GM12878 (cell line): ENCODE measurements at regions not wholly inside any gene's neighbourhood (a gene's known extent, or its start where the extent isn't known, plus 50 kb on each side); places are given as distances from the start of the nearest gene placed in this dataset.

Source experiments
- ATAC-seq: fragments of 200-7000 bp; cut with Tn5 transposase; 3 replicates; pipeline ENCODE4 v1.9.1; 2020; ENCODE audit warnings: mild to moderate bottlenecking, moderate library complexity
- BruUV-seq: library from RNA; stranded (reverse); fragments of 400-500 nt; replicated peaks from 2 replicates; lab custom pipeline; 2021; lab: Mats Ljungman, UMichigan
- CTCF ChIA-PET: fragments of 300-600 bp; sonication (Branson Sonifier 250); formaldehyde crosslinking; extraction: SDS; loops from one replicate; lab custom pipeline; 2021; ENCODE audit warnings: inconsistent platforms; lab: Yijun Ruan, JAX
- POLR2A ChIA-PET: fragments of 350-600 bp; formaldehyde crosslinking; extraction: SDS; loops from one replicate; lab custom pipeline; 2021; ENCODE audit warnings: inconsistent platforms; lab: Charles Lee
- RAD21 ChIA-PET: fragments of 300-600 bp; sonication (Branson Sonifier 250); formaldehyde crosslinking; loops from one replicate; lab custom pipeline; 2023; ENCODE audit warnings: antibody characterized with exemption; ENCODE audit not compliant: unreplicated experiment; lab: Charles Lee
- SMC1A ChIA-PET: fragments of 300-600 bp; sonication (Branson Sonifier 250); formaldehyde crosslinking; loops from one replicate; lab custom pipeline; 2023; ENCODE audit not compliant: unreplicated experiment, uncharacterized antibody; lab: Charles Lee
- DNase-seq: peaks from one replicate; pipeline ENCODE4 v3.0.0-alpha.2; 2011; ENCODE audit warnings: low read depth, low spot score
- FAIRE-seq: peaks from 3 replicates; lab custom pipeline; 2011; peaks lifted over from hg19 to GRCh38; lab: Jason Lieb, UNC
- H2AFZ ChIP-seq: 2 replicates; pipeline ENCODE4 v1.6.0; 2011; ENCODE audit warnings: low read depth, low read length, control low read depth; ENCODE audit not compliant: control insufficient read depth
- H3K27ac ChIP-seq: 2 replicates; pipeline ENCODE4 v1.5.1; 2011; ENCODE audit warnings: control low read depth; ENCODE audit not compliant: control insufficient read depth, insufficient read depth
- H3K27me3 ChIP-seq, 2 experiments: replicated peaks in 1 of 2; 2 replicates each; pipeline versions ENCODE4 v1.6.0 to v1.6.1; 2011; ENCODE audit warnings: low read length in 1 of 2; ENCODE audit not compliant: control insufficient read depth in 2 of 2, insufficient read depth in 2 of 2
- H3K36me3 ChIP-seq, 2 experiments: 2 replicates each; pipeline ENCODE4 v1.5.1; 2011; ENCODE audit warnings: low read length in 1 of 2; ENCODE audit not compliant: control insufficient read depth in 2 of 2, insufficient read depth in 2 of 2
- H3K4me1 ChIP-seq: 2 replicates; pipeline ENCODE4 v1.6.1; 2011; ENCODE audit warnings: mild to moderate bottlenecking, low read length, moderate library complexity, mixed read lengths; ENCODE audit not compliant: control insufficient read depth, insufficient read depth
- H3K4me2 ChIP-seq: 2 replicates; pipeline ENCODE4 v1.6.0; 2011; ENCODE audit warnings: control low read depth; ENCODE audit not compliant: control insufficient read depth, insufficient read depth
- H3K4me3 ChIP-seq: fragments of 200-600 bp; sonication (generic); 2 replicates; pipeline ENCODE4 v1.5.1; 2016
- H3K79me2 ChIP-seq: 2 replicates; pipeline ENCODE4 v1.6.0; 2011; ENCODE audit warnings: low read length; ENCODE audit not compliant: control insufficient read depth, insufficient read depth
- H3K9ac ChIP-seq: 2 replicates; pipeline ENCODE4 v1.8.0; 2011; ENCODE audit warnings: low read length, control low read depth, mixed read lengths; ENCODE audit not compliant: control insufficient read depth, insufficient read depth
- H3K9me3 ChIP-seq: replicated peaks from 3 replicates; pipeline ENCODE4 v1.5.1; 2011; ENCODE audit warnings: mild to moderate bottlenecking, low read length; ENCODE audit not compliant: control insufficient read depth, insufficient read depth
- H4K20me1 ChIP-seq: 2 replicates; pipeline ENCODE4 v1.6.0; 2011; ENCODE audit not compliant: control insufficient read depth, insufficient read depth
- BCL3 ChIP-seq: IDR thresholded peaks from 2 replicates; pipeline ENCODE4 v1.6.1; 2011; ENCODE audit warnings: borderline replicate concordance, low read depth, mild to moderate bottlenecking, moderate library complexity, low read length; ENCODE audit not compliant: insufficient read depth, poor library complexity, severe bottlenecking
- BMI1 ChIP-seq: fragments of 450-650 bp; IDR thresholded peaks from 2 replicates; pipeline ENCODE4 v1.6.1; 2016; ENCODE audit warnings: mild to moderate bottlenecking, moderate library complexity, borderline replicate concordance
- CBX5 ChIP-seq: sonication (generic); IDR thresholded peaks from 2 replicates; pipeline ENCODE4 v1.6.1; 2016; ENCODE audit warnings: low read depth, moderate library complexity, mild to moderate bottlenecking, inconsistent platforms
- CHD2 ChIP-seq: IDR thresholded peaks from 2 replicates; pipeline ENCODE4 v1.6.1; 2011; ENCODE audit warnings: low read depth, low read length, improper control_type of control experiment, borderline replicate concordance
- CTCF ChIP-seq, 3 experiments: IDR thresholded peaks in 2 of 3; conservative IDR thresholded peaks in 1 of 3; 2 replicates each; pipeline ENCODE4 v1.5.1; 2011; ENCODE audit warnings: low read depth in 3 of 3, low read length in 3 of 3, mild to moderate bottlenecking in 3 of 3, control low read depth in 2 of 3, moderate library complexity in 2 of 3, inconsistent platforms in 1 of 3, mixed read lengths in 1 of 3; ENCODE audit not compliant: control insufficient read depth in 2 of 3, insufficient read depth in 1 of 3; ENCODE audit errors: extremely low read depth in 1 of 3
- E2F4 ChIP-seq: IDR thresholded peaks from 2 replicates; pipeline ENCODE4 v1.6.1; 2012; ENCODE audit warnings: low read depth, low read length, improper control_type of control experiment
- EGR1 ChIP-seq, 2 experiments: IDR thresholded peaks; 1 replicate in 1 of 2; 2 replicates in 1 of 2; pipeline ENCODE4 v1.6.1; 2011 to 2012; ENCODE audit warnings: low read depth in 2 of 2, low read length in 2 of 2, borderline replicate concordance in 1 of 2, mild to moderate bottlenecking in 1 of 2, moderate library complexity in 1 of 2
- ETV6 ChIP-seq, 2 experiments: fragments of 450-650 bp in 1 of 2; IDR thresholded peaks in 1 of 2; conservative IDR thresholded peaks in 1 of 2; 2 replicates each; pipeline ENCODE4 v1.6.1; 2014; ENCODE audit warnings: antibody characterized with exemption in 1 of 2, borderline replicate concordance in 1 of 2, low read depth in 1 of 2, mild to moderate bottlenecking in 1 of 2, moderate library complexity in 1 of 2
- HDAC6 ChIP-seq: fragments of 200-600 bp; sonication (generic); IDR thresholded peaks from one replicate; pipeline ENCODE4 v1.8.0; 2017; ENCODE audit warnings: antibody characterized with exemption; ENCODE audit not compliant: unreplicated experiment
- HDGF ChIP-seq: fragments of 450-650 bp; IDR thresholded peaks from 2 replicates; pipeline ENCODE4 v1.6.1; 2016; ENCODE audit warnings: antibody characterized with exemption
- MYB ChIP-seq: fragments of 150-350 bp; IDR thresholded peaks from 2 replicates; pipeline ENCODE4 v1.6.1; 2014; ENCODE audit warnings: mild to moderate bottlenecking, low read depth, low read length, borderline replicate concordance
- NFYA ChIP-seq: IDR thresholded peaks from 2 replicates; pipeline ENCODE4 v1.6.1; 2011; ENCODE audit warnings: low read depth, mild to moderate bottlenecking, low read length, improper control_type of control experiment, borderline replicate concordance
- PAX5 ChIP-seq: IDR thresholded peaks from 2 replicates; pipeline ENCODE4 v1.6.1; 2011; ENCODE audit warnings: low read depth, low read length, borderline replicate concordance
- PAX8 ChIP-seq: fragments of 450-650 bp; IDR thresholded peaks from 2 replicates; pipeline ENCODE4 v1.6.1; 2017; ENCODE audit warnings: mild to moderate bottlenecking, moderate library complexity
- POLR2A ChIP-seq: IDR thresholded peaks from 2 replicates; pipeline ENCODE4 v1.6.1; 2011; ENCODE audit warnings: low read depth, mild to moderate bottlenecking, low read length
- RAD51 ChIP-seq: fragments of 450-650 bp; IDR thresholded peaks from 2 replicates; pipeline ENCODE4 v1.6.1; 2016; ENCODE audit warnings: moderate library complexity, mild to moderate bottlenecking, inconsistent platforms
- RBBP5 ChIP-seq: fragments of 200-600 bp; sonication (generic); conservative IDR thresholded peaks from 2 replicates; pipeline ENCODE4 v1.6.1; 2016
- RFX5 ChIP-seq: IDR thresholded peaks from 2 replicates; pipeline ENCODE4 v1.6.1; 2011; ENCODE audit warnings: low read depth, low read length, improper control_type of control experiment
- RUNX3 ChIP-seq: IDR thresholded peaks from 2 replicates; pipeline ENCODE4 v1.6.1; 2012; ENCODE audit warnings: low read length, inconsistent platforms
- SUZ12 ChIP-seq: fragments of 200-600 bp; sonication (generic); IDR thresholded peaks from one replicate; pipeline ENCODE4 v1.6.1; 2018; ENCODE audit warnings: antibody characterized with exemption, mild to moderate bottlenecking; ENCODE audit not compliant: unreplicated experiment
- TCF12 ChIP-seq: IDR thresholded peaks from 2 replicates; pipeline ENCODE4 v1.6.1; 2011; ENCODE audit warnings: low read depth, mild to moderate bottlenecking, low read length
- YBX1 ChIP-seq: fragments of 450-650 bp; IDR thresholded peaks from 2 replicates; pipeline ENCODE4 v1.6.1; 2016; ENCODE audit warnings: antibody characterized with exemption
- ZBED1 ChIP-seq: IDR thresholded peaks from 2 replicates; pipeline ENCODE4 v1.6.1; 2016; ENCODE audit warnings: borderline replicate concordance
- ZNF622 ChIP-seq: fragments of 450-650 bp; IDR thresholded peaks from 2 replicates; pipeline ENCODE4 v1.6.1; 2017; ENCODE audit warnings: mild to moderate bottlenecking, inconsistent platforms
- in situ Hi-C: fragments of 300-500 bp; cut with MboI; formaldehyde crosslinking; loops from 9 replicates; pipeline ENCODE4 v1.14.3; 2018; ENCODE audit warnings: mixed read lengths
- intact Hi-C: fragments of 100-400 bp; cut with micrococcal nuclease; formaldehyde crosslinking; loops from one replicate; pipeline ENCODE4 v1.14.2; 2022; ENCODE audit not compliant: unreplicated experiment

- no peak for TF ChIP-seq BCL3
- no peak for TF ChIP-seq ZNF622
- TF ChIP-seq ETV6 (conservative IDR thresholded peaks at IDR 0.05 in 1 of 2, IDR thresholded peaks at IDR 0.05 in 1 of 2; ENCODE audit: borderline replicate concordance in 1 of 2, low read depth in 1 of 2) = no peak
- TF ChIP-seq NFYA = no peak
- no peak for TF ChIP-seq YBX1
- no peak for TF ChIP-seq ZBED1
- no peak for TF ChIP-seq CTCF (IDR thresholded peaks at IDR 0.05 in 2 of 3, conservative IDR thresholded peaks at IDR 0.05 in 1 of 3; ENCODE audit: control insufficient read depth in 2 of 3, extremely low read depth in 1 of 3, insufficient read depth in 1 of 3, low read depth in 3 of 3, low read length in 3 of 3)
- no peak for TF ChIP-seq CHD2
- TF ChIP-seq HDAC6 = no peak
- TF ChIP-seq PAX8 = no peak
- no peak for TF ChIP-seq TCF12
Measured at GRCh38 chr1:232711996-232712395, 82.1 kb upstream of the SIPA1L2 start (continued).

- FAIRE-seq = no peak
- no peak for TF ChIP-seq HDGF
- no peak for TF ChIP-seq PAX5
- TF ChIP-seq RBBP5 = no peak
- no peak for TF ChIP-seq POLR2A
- no peak for TF ChIP-seq BMI1
- TF ChIP-seq PAX8 = no peak
- no peak for TF ChIP-seq E2F4
- no peak for TF ChIP-seq ZNF622
- no peak for TF ChIP-seq CBX5
- no peak for TF ChIP-seq RAD51
- TF ChIP-seq SUZ12 = no peak
- TF ChIP-seq RUNX3 = no peak
- no peak for TF ChIP-seq ZBED1
- no peak for TF ChIP-seq RFX5
- TF ChIP-seq EGR1 (IDR thresholded peaks at IDR 0.05; ENCODE audit: borderline replicate concordance in 1 of 2, low read depth in 2 of 2, low read length in 2 of 2) = no peak
- no peak for TF ChIP-seq MYB
- no peak for TF ChIP-seq ETV6 (conservative IDR thresholded peaks at IDR 0.05 in 1 of 2, IDR thresholded peaks at IDR 0.05 in 1 of 2; ENCODE audit: borderline replicate concordance in 1 of 2, low read depth in 1 of 2)
Measured at GRCh38 chr1:232713785-232714184, 83.9 kb upstream of the SIPA1L2 start.

More at GRCh38 chr1:232713785-232714184, 83.9 kb upstream of the SIPA1L2 start:
- no peak overlapping the region for H2AFZ ChIP-seq
- intact Hi-C loops = no loop called here
- no peak for DNase-seq
- no peaks in the 10 kb centered on the region for H3K79me2 ChIP-seq
- H3K9me3 ChIP-seq = no peaks in the 10 kb centered on the region
- RAD21 ChIA-PET = no interaction called here
- no TSS peak for BruUV-seq
- POLR2A ChIA-PET = no interaction called here
- no peaks in the 10 kb centered on the region for H3K4me1 ChIP-seq
- no peak overlapping the region for H3K4me3 ChIP-seq
- no peaks in the 10 kb centered on the region; a peak in 1 of 4 replicates for H3K27me3 ChIP-seq
- H4K20me1 ChIP-seq = no peaks in the 10 kb centered on the region
- ATAC-seq = no peak
- no peak overlapping the region for H3K9ac ChIP-seq
- in situ Hi-C loops = no loop called here
- no peaks in the 10 kb centered on the region for H3K36me3 ChIP-seq
- H3K4me2 ChIP-seq = no peak overlapping the region
- H3K27ac ChIP-seq = no peak overlapping the region
- CTCF ChIA-PET = no interaction called here
- SMC1A ChIA-PET = no interaction called here
